ENCODE measurements at regions not wholly inside any gene's neighbourhood (a gene's known extent, or its start where the extent isn't known, plus 50 kb on each side); places are given as distances from the start of the nearest gene placed in this dataset.

- no peak for DNase-seq
These were observed 100.8 kb upstream of the CDH5 start for GRCh38 chr16:66265556-66266141.

GRCh38 chr16:66265048-66265415 lies 101.5 kb upstream of the CDH5 start:
- no peak for DNase-seq

DNA sequence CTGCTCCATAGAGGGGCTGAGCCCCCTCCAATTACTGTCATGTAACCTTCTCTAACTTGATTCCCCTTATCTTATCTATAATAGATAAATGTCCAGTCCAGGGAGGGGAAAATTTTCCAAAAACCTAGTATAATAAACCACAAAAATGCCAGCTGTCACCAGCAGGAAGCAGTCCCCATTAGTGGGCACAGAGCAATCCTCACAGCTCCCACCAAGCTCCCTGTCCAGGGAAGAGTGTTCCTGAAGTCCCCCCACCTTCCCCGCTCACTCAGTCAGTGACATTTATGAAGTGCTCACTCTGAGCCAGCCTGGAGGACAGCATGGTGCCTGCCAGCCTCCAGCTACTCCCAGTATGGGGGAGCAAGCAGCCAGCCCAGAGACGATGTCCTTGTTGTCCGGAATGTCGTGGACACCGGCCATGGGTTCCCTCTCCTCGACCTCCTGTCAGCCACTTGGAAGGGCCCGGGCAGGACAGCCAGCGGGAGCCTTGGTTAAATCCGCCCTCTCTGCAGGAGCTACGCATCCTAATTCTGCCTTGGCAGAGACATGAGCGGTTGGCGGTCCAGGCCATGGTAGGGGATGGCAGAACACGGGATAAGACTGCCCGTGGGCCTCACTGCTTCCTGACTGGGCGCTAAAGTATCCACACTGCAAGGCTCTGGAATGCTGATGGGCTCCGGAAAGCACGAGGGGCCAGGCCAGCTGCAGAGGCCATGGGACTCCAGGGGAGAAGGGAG lies 102.0 kb upstream of the CDH5 start:
- no peak for DNase-seq

DNA sequence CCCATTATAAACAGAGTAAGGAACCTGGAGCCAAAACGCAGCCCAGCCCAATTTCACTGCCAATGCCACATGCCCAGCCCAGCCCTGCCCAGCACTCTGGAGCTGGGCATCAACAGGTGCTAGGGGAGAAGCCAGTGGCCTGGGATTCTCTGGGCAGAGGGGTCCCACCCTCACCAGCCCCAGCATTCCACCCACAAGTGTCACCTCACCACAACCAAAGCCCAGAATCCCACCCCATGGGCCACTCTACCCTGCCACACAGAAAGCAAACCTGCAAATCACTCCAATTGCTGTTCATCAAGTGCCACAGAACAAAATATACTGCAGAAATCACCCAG lies 102.5 kb upstream of the CDH5 start:
- no peak for DNase-seq

GRCh38 chr16:66263168-66263972 lies 103.1 kb upstream of the CDH5 start:
- DNase-seq: no peak

- DNase-seq: no peak
These were observed 104.0 kb upstream of the CDH5 start for GRCh38 chr16:66262253-66263167.

GRCh38 chr16:66261826-66262225 lies 104.7 kb upstream of the CDH5 start:
- no peak for DNase-seq

GRCh38 chr16:66260522-66261254 lies 105.8 kb upstream of the CDH5 start:
- DNase-seq: no peak

- no peak for DNase-seq
These were observed 107.3 kb upstream of the CDH5 start for GRCh38 chr16:66258916-66259845.

GRCh38 chr16:66256919-66257318 lies 109.6 kb upstream of the CDH5 start:
- no peak for DNase-seq

GRCh38 chr16:66255647-66256046 lies 110.8 kb upstream of the CDH5 start:
- no peak for DNase-seq

GRCh38 chr16:66254751-66255150 lies 111.7 kb upstream of the CDH5 start:
- DNase-seq: no peak

- no peak for DNase-seq
These were observed 112.4 kb upstream of the CDH5 start for GRCh38 chr16:66254106-66254505.

GRCh38 chr16:66251476-66252160 lies 114.9 kb upstream of the CDH5 start:
- no peak for DNase-seq

DNA sequence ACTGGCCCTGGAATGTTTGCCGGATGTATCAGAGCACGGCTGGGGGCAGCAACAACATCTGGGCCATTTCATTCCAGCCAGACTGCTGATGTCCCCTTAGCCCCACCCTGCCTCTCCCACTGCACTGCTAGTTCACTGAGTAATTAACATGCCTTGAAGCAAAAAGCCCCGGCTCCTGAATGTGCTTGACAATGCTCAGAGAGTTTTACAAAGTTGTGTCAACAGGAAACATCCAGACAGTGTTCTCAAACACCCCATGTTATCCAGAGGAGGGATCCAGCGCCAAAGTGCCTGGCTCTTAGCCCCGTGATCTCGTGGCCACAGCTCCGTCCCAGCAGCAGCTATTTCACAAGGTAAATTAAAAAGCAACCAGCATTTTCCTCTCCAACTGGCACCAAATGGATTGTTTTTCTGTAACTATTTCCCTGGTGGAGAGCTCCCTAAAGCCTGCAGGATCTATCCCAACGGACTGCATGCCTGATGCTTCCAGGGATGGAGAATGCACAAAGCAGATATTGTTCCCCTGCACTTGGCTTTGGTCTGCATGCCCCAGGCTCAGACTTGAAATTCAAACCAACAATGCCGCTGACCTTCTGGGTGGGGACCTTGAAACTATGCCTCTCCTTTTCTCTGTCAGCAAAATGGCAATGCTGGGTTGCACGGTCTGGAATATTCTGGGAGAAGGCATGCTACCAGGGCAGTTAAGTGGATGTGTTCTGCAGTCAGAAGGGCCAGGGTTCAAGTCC lies 115.6 kb upstream of the CDH5 start:
- no peak for DNase-seq

GRCh38 chr16:66247516-66248481 lies 118.7 kb upstream of the CDH5 start:
- no peak for DNase-seq

GRCh38 chr16:66245868-66246267 lies 120.6 kb upstream of the CDH5 start:
- no peak for DNase-seq

DNA sequence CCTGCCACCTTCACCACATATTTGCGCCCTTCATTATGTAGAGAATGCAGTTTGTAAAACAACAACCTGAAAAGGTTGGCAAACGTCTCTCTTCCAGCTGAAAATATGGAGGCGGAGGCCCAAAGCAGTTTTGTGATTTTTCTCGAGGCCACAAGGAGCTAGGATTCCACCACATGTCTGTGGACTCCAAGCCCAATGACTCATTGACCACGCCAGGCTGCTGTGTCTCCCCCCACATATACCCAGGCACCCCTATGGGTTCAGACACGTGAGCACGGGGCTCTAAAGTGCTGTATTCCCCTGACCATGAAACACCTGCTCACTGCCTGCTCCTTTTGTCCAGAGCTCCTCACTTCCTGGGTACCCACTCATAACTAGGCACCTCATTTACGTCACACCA lies 121.4 kb upstream of the CDH5 start:
- no peak for DNase-seq
